ENCODE measurements at regions not wholly inside any gene's neighbourhood (a gene's known extent, or its start where the extent isn't known, plus 50 kb on each side); places are given as distances from the start of the nearest gene placed in this dataset.

- TF ChIP-seq EZH2 (IDR thresholded peaks at IDR 0.05; ENCODE audit: insufficient read depth, low read length) (no peak), CTCF (IDR thresholded peaks at IDR 0.05; ENCODE audit: insufficient read depth, low read depth, low read length) (no peak)
Observed at GRCh38 chr20:11454966-11455799, 462.5 kb upstream of the BTBD3 start.
